Transverse colon (tissue), 4 donors: ENCODE measurements at regions not wholly inside any gene's neighbourhood (a gene's known extent, or its start where the extent isn't known, plus 50 kb on each side); places are given as distances from the start of the nearest gene placed in this dataset.

Experiments
- CTCF ChIP-seq, 5 experiments: fragments of 200-600 bp in 3 of 5; fragments of 450-650 bp in 2 of 5; sonication (generic) in 3 of 5; IDR thresholded peaks; 1 replicate in 2 of 5; 2 replicates in 3 of 5; pipeline ENCODE4 v1.5.1; 2016 to 2017; ENCODE audit warnings: antibody characterized with exemption in 5 of 5, inconsistent platforms in 3 of 5, mild to moderate bottlenecking in 2 of 5, moderate library complexity in 1 of 5
- EP300 ChIP-seq: sonication (generic); formaldehyde crosslinking; IDR thresholded peaks from one replicate; pipeline ENCODE4 v1.6.1; 2017; ENCODE audit warnings: antibody characterized with exemption, low read depth
- POLR2A ChIP-seq: fragments of 450-650 bp; IDR thresholded peaks from one replicate; pipeline ENCODE4 v1.6.1; 2016; ENCODE audit warnings: antibody characterized with exemption, mild to moderate bottlenecking, moderate library complexity
- POLR2AphosphoS5 ChIP-seq, 3 donors: sonication (generic); formaldehyde crosslinking; IDR thresholded peaks; one replicate each; pipeline ENCODE4 v1.6.1; 2016; ENCODE audit warnings: antibody characterized with exemption in 3 of 3

DNA sequence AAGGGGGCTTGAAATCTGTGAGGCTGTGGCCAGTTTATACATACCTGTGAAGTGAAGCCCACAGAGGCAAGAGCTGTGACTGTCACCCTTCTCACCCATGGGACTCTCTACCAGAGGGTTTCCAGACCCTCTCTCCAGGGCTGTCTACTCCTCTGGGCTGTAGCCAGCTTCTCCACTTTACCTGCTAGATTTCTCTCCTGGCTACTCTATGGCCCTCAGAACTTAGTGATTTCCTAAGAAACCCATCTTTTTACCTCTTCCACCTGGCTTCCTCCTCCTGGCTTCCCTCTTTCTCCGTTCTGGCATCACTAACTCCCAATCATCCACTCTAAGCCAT, 78.0 kb downstream of the SEC61B start:
- TF ChIP-seq POLR2AphosphoS5 (IDR thresholded peaks at IDR 0.05), result no peak
- TF ChIP-seq POLR2A, result no peak
- no peak for TF ChIP-seq CTCF (IDR thresholded peaks at IDR 0.05)
- no peak for TF ChIP-seq EP300
